K562 (cell line): ENCODE measurements at regions not wholly inside any gene's neighbourhood (a gene's known extent, or its start where the extent isn't known, plus 50 kb on each side); places are given as distances from the start of the nearest gene placed in this dataset.

Experiments
- ESRRA ChIP-seq: fragments of 450-650 bp; IDR thresholded peaks from 2 replicates; pipeline ENCODE4 v1.6.1; 2014; ENCODE audit warnings: low read depth, mild to moderate bottlenecking, moderate library complexity, borderline replicate concordance
- HMG20B ChIP-seq: fragments of 250-450 bp; sonication (Bioruptor Pico); IDR thresholded peaks from 2 replicates; pipeline ENCODE4 v1.5.0; 2021; ENCODE audit warnings: mild to moderate bottlenecking
- KHSRP ChIP-seq: fragments of 450-650 bp; IDR thresholded peaks from 2 replicates; pipeline ENCODE4 v1.6.1; 2017
- PPARD ChIP-seq: fragments of 250-450 bp; sonication (Bioruptor Pico); IDR thresholded peaks from 2 replicates; pipeline ENCODE4 v1.8.0; 2022; ENCODE audit warnings: inconsistent platforms, mild to moderate bottlenecking, moderate library complexity
- RFX1 ChIP-seq: fragments of 450-650 bp; IDR thresholded peaks from 2 replicates; pipeline ENCODE4 v1.6.1; 2016; ENCODE audit warnings: mild to moderate bottlenecking, moderate library complexity
- ZNF146 ChIP-seq: IDR thresholded peaks from one replicate; pipeline ENCODE4 v1.6.1; 2018; ENCODE audit warnings: missing compliant biosample characterization; ENCODE audit not compliant: unreplicated experiment
- ZNF274 ChIP-seq: IDR thresholded peaks from 2 replicates; pipeline ENCODE4 v1.6.1; 2011; ENCODE audit warnings: low read depth, mild to moderate bottlenecking, low read length, moderate library complexity, borderline replicate concordance
- ZNF282 ChIP-seq: sonication (generic); formaldehyde crosslinking; IDR thresholded peaks from 2 replicates; pipeline ENCODE4 v1.8.1; 2023; ENCODE audit warnings: missing genetic modification reagents
- TF ChIP-seq, protein P1 (sequence below): fragments of 250-450 bp; sonication (Bioruptor Pico); IDR thresholded peaks from 2 replicates; pipeline ENCODE4 v1.5.0; 2022; ENCODE audit warnings: mild to moderate bottlenecking
- TF ChIP-seq, protein P2 (sequence below): sonication (generic); formaldehyde crosslinking; IDR thresholded peaks from 2 replicates; pipeline ENCODE4 v1.8.0; 2023; ENCODE audit warnings: missing genetic modification reagents, mild to moderate bottlenecking, borderline replicate concordance

DNA sequence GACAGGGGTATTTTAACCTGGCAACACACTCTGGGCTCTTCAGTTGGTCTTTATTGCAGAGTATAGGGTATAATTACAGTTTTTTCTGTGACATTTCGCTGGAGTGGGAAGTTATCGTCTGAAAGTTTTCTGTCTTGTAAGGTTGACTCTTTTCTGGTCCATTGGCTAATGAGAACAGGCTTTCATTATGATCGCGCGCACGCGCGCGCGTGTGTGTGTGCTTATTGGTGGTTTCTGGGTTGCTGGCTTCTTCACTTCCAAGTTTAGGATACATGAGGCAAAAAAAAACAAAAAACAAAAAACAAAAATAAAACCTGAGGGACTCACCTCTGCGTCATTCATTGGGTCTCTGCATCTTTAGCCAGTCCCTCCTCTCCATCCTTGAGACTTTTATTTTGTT is 68.7 kb upstream of the MYOCD start (continued):
- TF ChIP-seq, protein P1, sequence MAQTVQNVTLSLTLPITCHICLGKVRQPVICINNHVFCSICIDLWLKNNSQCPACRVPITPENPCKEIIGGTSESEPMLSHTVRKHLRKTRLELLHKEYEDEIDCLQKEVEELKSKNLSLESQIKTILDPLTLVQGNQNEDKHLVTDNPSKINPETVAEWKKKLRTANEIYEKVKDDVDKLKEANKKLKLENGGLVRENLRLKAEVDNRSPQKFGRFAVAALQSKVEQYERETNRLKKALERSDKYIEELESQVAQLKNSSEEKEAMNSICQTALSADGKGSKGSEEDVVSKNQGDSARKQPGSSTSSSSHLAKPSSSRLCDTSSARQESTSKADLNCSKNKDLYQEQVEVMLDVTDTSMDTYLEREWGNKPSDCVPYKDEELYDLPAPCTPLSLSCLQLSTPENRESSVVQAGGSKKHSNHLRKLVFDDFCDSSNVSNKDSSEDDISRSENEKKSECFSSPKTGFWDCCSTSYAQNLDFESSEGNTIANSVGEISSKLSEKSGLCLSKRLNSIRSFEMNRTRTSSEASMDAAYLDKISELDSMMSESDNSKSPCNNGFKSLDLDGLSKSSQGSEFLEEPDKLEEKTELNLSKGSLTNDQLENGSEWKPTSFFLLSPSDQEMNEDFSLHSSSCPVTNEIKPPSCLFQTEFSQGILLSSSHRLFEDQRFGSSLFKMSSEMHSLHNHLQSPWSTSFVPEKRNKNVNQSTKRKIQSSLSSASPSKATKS, result no peak
- TF ChIP-seq KHSRP, result no peak
- TF ChIP-seq ZNF274, result no peak
- no peak for TF ChIP-seq PPARD (CRISPR knock-in tag)
- TF ChIP-seq ESRRA, result no peak
- TF ChIP-seq ZNF282 (CRISPR knock-in tag), result no peak
- no peak for TF ChIP-seq HMG20B (CRISPR knock-in tag)
- TF ChIP-seq RFX1, result no peak
- TF ChIP-seq ZNF146 (CRISPR knock-in tag), result no peak
- TF ChIP-seq, protein P2, sequence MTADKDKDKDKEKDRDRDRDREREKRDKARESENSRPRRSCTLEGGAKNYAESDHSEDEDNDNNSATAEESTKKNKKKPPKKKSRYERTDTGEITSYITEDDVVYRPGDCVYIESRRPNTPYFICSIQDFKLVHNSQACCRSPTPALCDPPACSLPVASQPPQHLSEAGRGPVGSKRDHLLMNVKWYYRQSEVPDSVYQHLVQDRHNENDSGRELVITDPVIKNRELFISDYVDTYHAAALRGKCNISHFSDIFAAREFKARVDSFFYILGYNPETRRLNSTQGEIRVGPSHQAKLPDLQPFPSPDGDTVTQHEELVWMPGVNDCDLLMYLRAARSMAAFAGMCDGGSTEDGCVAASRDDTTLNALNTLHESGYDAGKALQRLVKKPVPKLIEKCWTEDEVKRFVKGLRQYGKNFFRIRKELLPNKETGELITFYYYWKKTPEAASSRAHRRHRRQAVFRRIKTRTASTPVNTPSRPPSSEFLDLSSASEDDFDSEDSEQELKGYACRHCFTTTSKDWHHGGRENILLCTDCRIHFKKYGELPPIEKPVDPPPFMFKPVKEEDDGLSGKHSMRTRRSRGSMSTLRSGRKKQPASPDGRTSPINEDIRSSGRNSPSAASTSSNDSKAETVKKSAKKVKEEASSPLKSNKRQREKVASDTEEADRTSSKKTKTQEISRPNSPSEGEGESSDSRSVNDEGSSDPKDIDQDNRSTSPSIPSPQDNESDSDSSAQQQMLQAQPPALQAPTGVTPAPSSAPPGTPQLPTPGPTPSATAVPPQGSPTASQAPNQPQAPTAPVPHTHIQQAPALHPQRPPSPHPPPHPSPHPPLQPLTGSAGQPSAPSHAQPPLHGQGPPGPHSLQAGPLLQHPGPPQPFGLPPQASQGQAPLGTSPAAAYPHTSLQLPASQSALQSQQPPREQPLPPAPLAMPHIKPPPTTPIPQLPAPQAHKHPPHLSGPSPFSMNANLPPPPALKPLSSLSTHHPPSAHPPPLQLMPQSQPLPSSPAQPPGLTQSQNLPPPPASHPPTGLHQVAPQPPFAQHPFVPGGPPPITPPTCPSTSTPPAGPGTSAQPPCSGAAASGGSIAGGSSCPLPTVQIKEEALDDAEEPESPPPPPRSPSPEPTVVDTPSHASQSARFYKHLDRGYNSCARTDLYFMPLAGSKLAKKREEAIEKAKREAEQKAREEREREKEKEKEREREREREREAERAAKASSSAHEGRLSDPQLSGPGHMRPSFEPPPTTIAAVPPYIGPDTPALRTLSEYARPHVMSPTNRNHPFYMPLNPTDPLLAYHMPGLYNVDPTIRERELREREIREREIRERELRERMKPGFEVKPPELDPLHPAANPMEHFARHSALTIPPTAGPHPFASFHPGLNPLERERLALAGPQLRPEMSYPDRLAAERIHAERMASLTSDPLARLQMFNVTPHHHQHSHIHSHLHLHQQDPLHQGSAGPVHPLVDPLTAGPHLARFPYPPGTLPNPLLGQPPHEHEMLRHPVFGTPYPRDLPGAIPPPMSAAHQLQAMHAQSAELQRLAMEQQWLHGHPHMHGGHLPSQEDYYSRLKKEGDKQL (CRISPR knock-in tag), result no peak
- TF ChIP-seq, all 486 proteins: peak for 0
